Erythroblast (primary cell): ENCODE measurements at regions not wholly inside any gene's neighbourhood (a gene's known extent, or its start where the extent isn't known, plus 50 kb on each side); places are given as distances from the start of the nearest gene placed in this dataset.
"Not testable (repeated sequence)": the region's sequence is repeated elsewhere in the genome, so short reads cannot be mapped to it uniquely, and the experiment has no call there.

ENCODE experiments used
- DNase-seq, 2 experiments: peaks; one replicate each; lab custom pipeline; 2025; lab: John Stamatoyannopoulos, UW
- GATA1 ChIP-seq: IDR thresholded peaks from 2 replicates; pipeline ENCODE4 v1.6.1; 2011; ENCODE audit warnings: low read depth, mild to moderate bottlenecking, control low read depth, low read length, moderate library complexity
- POLR2A ChIP-seq: IDR thresholded peaks from 2 replicates; pipeline ENCODE4 v1.6.1; 2011; ENCODE audit warnings: mild to moderate bottlenecking, low read length

GRCh38 chr11:23405350-23405937 is 545.2 kb upstream of the CCDC179 start:
- no peak for DNase-seq
- TF ChIP-seq GATA1 (no peak), POLR2A (no peak)

- DNase-seq = no peak
- TF ChIP-seq POLR2A (no peak), GATA1 (no peak)
Observed at GRCh38 chr11:23406131-23406819, 546.0 kb upstream of the CCDC179 start.

GRCh38 chr11:23413057-23413456 is 552.8 kb upstream of the CCDC179 start:
- no peak for TF ChIP-seq POLR2A
- TF ChIP-seq GATA1 = no peak

GRCh38 chr11:23423104-23423503 is 562.8 kb upstream of the CCDC179 start:
- TF ChIP-seq GATA1 (no peak), POLR2A (no peak)
- no peak for DNase-seq

More at GRCh38 chr11:23413057-23413456, 552.8 kb upstream of the CCDC179 start:
- DNase-seq = no peak

GRCh38 chr11:23423656-23424055 is 563.4 kb upstream of the CCDC179 start:
- TF ChIP-seq POLR2A = no peak
- no peak for TF ChIP-seq GATA1
- no peak for DNase-seq

- DNase-seq = no peak
- TF ChIP-seq GATA1 (no peak), POLR2A (no peak)
Observed at GRCh38 chr11:23425381-23425780, 565.1 kb upstream of the CCDC179 start.

GRCh38 chr11:23429569-23429968 is 569.3 kb upstream of the CCDC179 start:
- no peak for DNase-seq
- TF ChIP-seq GATA1 = no peak
- no peak for TF ChIP-seq POLR2A

GRCh38 chr11:23453522-23453921 is 593.2 kb upstream of the CCDC179 start:
- no peak for DNase-seq
- TF ChIP-seq GATA1 = no peak
- no peak for TF ChIP-seq POLR2A

- no peak for DNase-seq
Observed at GRCh38 chr11:23455321-23455891, 595.1 kb upstream of the CCDC179 start.

GRCh38 chr11:23457641-23458040 is 597.4 kb upstream of the CCDC179 start:
- TF ChIP-seq POLR2A (no peak), GATA1 (no peak)
- DNase-seq = no peak

More at GRCh38 chr11:23455321-23455891, 595.1 kb upstream of the CCDC179 start:
- TF ChIP-seq POLR2A (no peak), GATA1 (no peak)

- TF ChIP-seq GATA1 = no peak
- DNase-seq = no peak
Observed at GRCh38 chr11:23471878-23472277, 611.6 kb upstream of the CCDC179 start.

GRCh38 chr11:23473782-23474181 is 613.5 kb upstream of the CCDC179 start:
- DNase-seq = no peak
- TF ChIP-seq GATA1 (no peak), POLR2A (no peak)

- TF ChIP-seq GATA1 (no peak), POLR2A (no peak)
- DNase-seq = no peak
Observed at GRCh38 chr11:23480736-23481135, 620.5 kb upstream of the CCDC179 start.

- not testable (repeated sequence) for DNase-seq
Observed at GRCh38 chr11:23484146-23484545, 623.9 kb upstream of the CCDC179 start.

- not testable (repeated sequence) for DNase-seq
Observed at GRCh38 chr11:23484618-23485017, 624.3 kb upstream of the CCDC179 start.
